SK-N-MC (cell line): ENCODE measurements at regions not wholly inside any gene's neighbourhood (a gene's known extent, or its start where the extent isn't known, plus 50 kb on each side); places are given as distances from the start of the nearest gene placed in this dataset.

Experiments
- DNase-seq: peaks from one replicate; pipeline ENCODE4 v3.0.0-alpha.2; 2011; ENCODE audit warnings: low read depth, low spot score
- H3K27ac ChIP-seq: fragments of 200-600 bp; sonication (generic); 2 replicates; pipeline ENCODE4 v1.5.1; 2016; ENCODE audit warnings: mixed run types
- H3K36me3 ChIP-seq: fragments of 200-600 bp; sonication (generic); 2 replicates; pipeline ENCODE4 v1.6.1; 2017; ENCODE audit warnings: antibody characterized with exemption, low read length, mixed read lengths; ENCODE audit not compliant: insufficient read depth
- H3K4me3 ChIP-seq: fragments of 200-600 bp; sonication (generic); 2 replicates; pipeline ENCODE4 v1.5.1; 2016
- H3K9ac ChIP-seq: fragments of 200-600 bp; sonication (generic); 2 replicates; pipeline ENCODE4 v1.8.0; 2017; ENCODE audit warnings: mixed run types, mixed read lengths; ENCODE audit not compliant: insufficient read length
- H3K9me3 ChIP-seq: fragments of 200-600 bp; sonication (generic); 2 replicates; pipeline ENCODE4 v1.6.1; 2017; ENCODE audit warnings: low read depth, mild to moderate bottlenecking, antibody characterized with exemption, low read length, moderate library complexity, mixed read lengths
- EZH2 ChIP-seq: fragments of 200-600 bp; sonication (generic); IDR thresholded peaks from one replicate; pipeline ENCODE4 v1.6.1; 2017; ENCODE audit warnings: antibody characterized with exemption
- FOXP2 ChIP-seq: optimal IDR thresholded peaks from 2 replicates; pipeline ENCODE3; 2011; ENCODE audit warnings: mild to moderate bottlenecking, moderate library complexity; ENCODE audit not compliant: insufficient read depth; ENCODE audit errors: extremely low read length, control extremely low read depth
- POLR2AphosphoS5 ChIP-seq: IDR thresholded peaks from 2 replicates; pipeline ENCODE4 v1.6.1; 2012; ENCODE audit warnings: mild to moderate bottlenecking, low read depth, low read length, borderline replicate concordance

- Histone ChIP-seq H3K36me3 (no peaks in the 10 kb centered on the region), H3K4me3 (no peak overlapping the region), H3K9ac (no peak overlapping the region), H3K27ac (no peak overlapping the region), H3K9me3 (no peaks in the 10 kb centered on the region)
- no peak for TF ChIP-seq FOXP2
- no peak for TF ChIP-seq POLR2AphosphoS5
- no peak for TF ChIP-seq EZH2
- no peak for DNase-seq
Observed at GRCh38 chr14:49527221-49527620, 59.0 kb downstream of the RPS29 start.

GRCh38 chr14:49526101-49526500 is 60.1 kb downstream of the RPS29 start:
- Histone ChIP-seq H3K9me3 (no peaks in the 10 kb centered on the region), H3K4me3 (no peak overlapping the region), H3K36me3 (no peaks in the 10 kb centered on the region), H3K9ac (no peak overlapping the region), H3K27ac (no peak overlapping the region)
- TF ChIP-seq POLR2AphosphoS5 = no peak
- no peak for TF ChIP-seq EZH2
- TF ChIP-seq FOXP2 = no peak
- no peak for DNase-seq

GRCh38 chr14:49516286-49516685 is 69.9 kb downstream of the RPS29 start:
- H3K4me3 ChIP-seq = no peak overlapping the region
- no peak overlapping the region for H3K27ac ChIP-seq
- no peaks in the 10 kb centered on the region for H3K9me3 ChIP-seq
- TF ChIP-seq POLR2AphosphoS5 (no peak), FOXP2 (no peak), EZH2 (no peak)
- no peak for DNase-seq
- no peaks in the 10 kb centered on the region for H3K36me3 ChIP-seq
- H3K9ac ChIP-seq = no peak overlapping the region

GRCh38 chr14:49512571-49512970 is 73.6 kb downstream of the RPS29 start:
- Histone ChIP-seq H3K9me3 (no peaks in the 10 kb centered on the region), H3K4me3 (no peak overlapping the region), H3K9ac (no peak overlapping the region), H3K36me3 (no peaks in the 10 kb centered on the region), H3K27ac (no peak overlapping the region)
- TF ChIP-seq POLR2AphosphoS5 (no peak), EZH2 (no peak), FOXP2 (no peak)
- DNase-seq = no peak

GRCh38 chr14:49512147-49512551 is 74.0 kb downstream of the RPS29 start:
- no peaks in the 10 kb centered on the region for H3K36me3 ChIP-seq
- H3K4me3 ChIP-seq = no peak overlapping the region
- no peaks in the 10 kb centered on the region for H3K9me3 ChIP-seq
- TF ChIP-seq POLR2AphosphoS5 (no peak), FOXP2 (no peak), EZH2 (no peak)
- H3K27ac ChIP-seq = no peak overlapping the region
- H3K9ac ChIP-seq = no peak overlapping the region
- no peak for DNase-seq

- TF ChIP-seq EZH2 (no peak), FOXP2 (no peak), POLR2AphosphoS5 (no peak)
- no peaks in the 10 kb centered on the region for H3K36me3 ChIP-seq
- H3K4me3 ChIP-seq = no peak overlapping the region
- H3K27ac ChIP-seq = no peak overlapping the region
- no peaks in the 10 kb centered on the region for H3K9me3 ChIP-seq
- DNase-seq = no peak
- H3K9ac ChIP-seq = no peak overlapping the region
Observed at GRCh38 chr14:49508124-49508523, 78.1 kb downstream of the RPS29 start.

GRCh38 chr14:49506650-49507049 is 79.5 kb downstream of the RPS29 start:
- Histone ChIP-seq H3K4me3 (no peak overlapping the region), H3K36me3 (no peaks in the 10 kb centered on the region), H3K9ac (no peak overlapping the region), H3K9me3 (no peaks in the 10 kb centered on the region), H3K27ac (no peak overlapping the region)
- no peak for DNase-seq
- no peak for TF ChIP-seq POLR2AphosphoS5
- TF ChIP-seq EZH2 = no peak
- no peak for TF ChIP-seq FOXP2

- no peaks in the 10 kb centered on the region for H3K9me3 ChIP-seq
- H3K4me3 ChIP-seq = no peak overlapping the region
- no peak for DNase-seq
- TF ChIP-seq FOXP2 = no peak
- no peak for TF ChIP-seq EZH2
- no peak for TF ChIP-seq POLR2AphosphoS5
- no peak overlapping the region for H3K9ac ChIP-seq
- H3K27ac ChIP-seq = no peak overlapping the region
- no peaks in the 10 kb centered on the region for H3K36me3 ChIP-seq
Observed at GRCh38 chr14:49505041-49505766, 81.0 kb downstream of the RPS29 start.
